HG02571 (cell line): ENCODE measurements at regions not wholly inside any gene's neighbourhood (a gene's known extent, or its start where the extent isn't known, plus 50 kb on each side); places are given as distances from the start of the nearest gene placed in this dataset.

Experiments
- ATAC-seq: cut with Tn5 transposase; IDR thresholded peaks from one replicate; pipeline ENCODE4 v1.9.1; 2021; ENCODE audit warnings: mild to moderate bottlenecking, moderate library complexity; ENCODE audit not compliant: unreplicated experiment

GRCh38 chr2:45180779-45181178, 171.5 kb upstream of the SIX2 start:
- ATAC-seq, result no peak

- no peak for ATAC-seq
These were observed 170.9 kb upstream of the SIX2 start for GRCh38 chr2:45180033-45180746.

GRCh38 chr2:45178854-45179253, 169.6 kb upstream of the SIX2 start:
- no peak for ATAC-seq

GRCh38 chr2:45178359-45178758, 169.1 kb upstream of the SIX2 start:
- ATAC-seq, result no peak

- no peak for ATAC-seq
These were observed 168.6 kb upstream of the SIX2 start for GRCh38 chr2:45177870-45178269.

- no peak for ATAC-seq
These were observed 167.1 kb upstream of the SIX2 start for GRCh38 chr2:45176390-45176789.

- no peak for ATAC-seq
These were observed 164.3 kb upstream of the SIX2 start for GRCh38 chr2:45173513-45173912.

GRCh38 chr2:45172760-45173392, 163.6 kb upstream of the SIX2 start:
- no peak for ATAC-seq

GRCh38 chr2:45172142-45172541, 162.9 kb upstream of the SIX2 start:
- ATAC-seq, result no peak

GRCh38 chr2:45171136-45171501, 161.9 kb upstream of the SIX2 start:
- ATAC-seq, result no peak

- no peak for ATAC-seq
These were observed 161.2 kb upstream of the SIX2 start for GRCh38 chr2:45170191-45171135.

GRCh38 chr2:45169339-45170190, 160.3 kb upstream of the SIX2 start:
- ATAC-seq, result no peak

GRCh38 chr2:45168711-45169338, 159.6 kb upstream of the SIX2 start:
- no peak for ATAC-seq

- ATAC-seq, result no peak
These were observed 158.8 kb upstream of the SIX2 start for GRCh38 chr2:45167920-45168629.

GRCh38 chr2:45166229-45166890, 157.1 kb upstream of the SIX2 start:
- ATAC-seq, result no peak

GRCh38 chr2:45162711-45163110, 153.5 kb upstream of the SIX2 start:
- ATAC-seq, result no peak

- ATAC-seq, result no peak
These were observed 147.4 kb upstream of the SIX2 start for GRCh38 chr2:45156605-45157004.

- ATAC-seq, result no peak
These were observed 145.4 kb upstream of the SIX2 start for GRCh38 chr2:45154606-45155155.

- ATAC-seq, result no peak
These were observed 144.9 kb upstream of the SIX2 start for GRCh38 chr2:45154144-45154543.
